ENCODE measurements at regions not wholly inside any gene's neighbourhood (a gene's known extent, or its start where the extent isn't known, plus 50 kb on each side); places are given as distances from the start of the nearest gene placed in this dataset.

DNA sequence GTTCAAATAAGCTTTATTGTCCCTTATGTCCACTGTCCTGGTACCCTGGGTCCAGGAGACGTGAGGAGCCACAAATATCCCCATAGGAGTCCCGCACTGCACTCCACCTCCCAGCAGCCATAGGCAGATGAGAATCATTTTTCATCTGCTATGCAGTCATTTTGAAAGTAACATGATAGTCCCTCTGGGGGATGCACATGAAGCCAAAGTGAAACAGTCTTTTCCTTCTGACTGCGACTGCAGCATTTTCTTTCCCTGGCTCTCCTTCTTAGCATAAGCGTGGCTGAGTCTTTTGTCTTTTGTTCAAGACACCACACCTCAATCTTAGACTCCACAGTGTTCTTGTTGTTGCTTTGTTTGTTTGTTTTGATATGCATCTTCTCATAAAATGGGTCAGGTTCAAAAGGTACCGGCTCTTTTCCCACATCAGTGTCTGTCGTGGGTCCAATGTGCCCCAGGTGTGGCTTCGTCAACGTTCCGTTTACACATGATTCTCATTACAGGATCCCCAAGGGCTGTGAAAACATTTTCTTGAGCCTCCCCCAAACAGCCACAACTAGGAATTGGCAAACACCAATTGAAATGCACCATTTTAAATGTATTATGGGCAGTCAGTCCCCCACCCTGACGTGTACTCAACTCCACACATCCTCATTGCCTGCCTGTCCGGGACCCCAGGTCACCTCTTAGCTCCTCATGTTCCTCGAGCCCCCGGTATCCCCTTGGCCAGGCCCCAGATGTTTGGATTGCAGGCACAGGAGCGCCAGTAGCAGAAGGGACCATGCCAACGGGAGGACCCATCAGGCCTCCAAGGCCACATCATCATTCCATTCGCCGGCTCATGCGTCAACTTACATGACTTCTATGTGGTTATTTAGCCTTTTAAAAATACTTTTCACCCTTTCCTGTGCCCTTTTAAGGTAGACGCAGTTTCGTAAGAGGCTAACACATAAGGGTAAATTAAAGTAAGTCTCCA, 237.8 kb upstream of the DAPK1 start:
- no peak for DNase-seq

GRCh38 chr9:87263291-87263690, 234.4 kb upstream of the DAPK1 start:
- DNase-seq = no peak

- DNase-seq = no peak
These were observed 231.0 kb upstream of the DAPK1 start for GRCh38 chr9:87266697-87267096.

GRCh38 chr9:87267251-87268070, 230.2 kb upstream of the DAPK1 start:
- no peak for DNase-seq

- no peak for DNase-seq
These were observed 228.1 kb upstream of the DAPK1 start for GRCh38 chr9:87269296-87270176.

GRCh38 chr9:87270221-87270847, 227.3 kb upstream of the DAPK1 start:
- no peak for DNase-seq

GRCh38 chr9:87270848-87271234, 226.8 kb upstream of the DAPK1 start:
- DNase-seq = no peak

GRCh38 chr9:87271696-87272477, 225.8 kb upstream of the DAPK1 start:
- no peak for DNase-seq

DNA sequence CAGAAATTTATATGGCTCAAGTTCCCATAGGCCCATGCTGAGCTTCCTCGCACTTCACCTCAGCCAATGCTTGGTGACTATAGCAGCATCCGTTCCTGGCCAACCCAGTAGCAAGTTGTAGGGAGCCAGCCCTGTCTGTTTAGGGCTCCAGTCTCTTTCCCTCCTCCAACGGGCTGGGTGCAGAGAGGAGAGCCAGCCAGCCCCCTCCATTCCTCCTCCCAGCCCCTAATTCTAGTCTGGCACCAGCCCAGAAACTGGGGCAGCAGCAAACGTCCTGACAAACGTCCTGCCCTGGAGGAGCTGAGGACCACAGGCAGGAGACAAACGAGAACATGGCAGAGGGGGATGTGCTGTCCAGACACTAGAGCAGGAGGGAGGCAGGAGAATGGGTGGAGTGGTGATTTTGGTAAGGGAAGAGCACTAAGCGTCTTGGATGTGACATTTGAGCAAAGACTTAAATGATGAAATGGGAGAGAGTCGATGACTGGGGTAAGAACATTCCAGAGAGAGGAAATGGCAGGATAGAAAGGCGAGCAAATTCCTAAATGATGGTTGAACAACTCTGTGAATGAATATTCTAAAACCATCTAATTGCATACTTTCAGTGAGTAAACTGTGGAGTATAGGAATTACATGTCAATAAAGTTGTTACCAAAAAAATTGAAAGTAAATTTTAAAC, 222.5 kb upstream of the DAPK1 start:
- DNase-seq = no peak

DNA sequence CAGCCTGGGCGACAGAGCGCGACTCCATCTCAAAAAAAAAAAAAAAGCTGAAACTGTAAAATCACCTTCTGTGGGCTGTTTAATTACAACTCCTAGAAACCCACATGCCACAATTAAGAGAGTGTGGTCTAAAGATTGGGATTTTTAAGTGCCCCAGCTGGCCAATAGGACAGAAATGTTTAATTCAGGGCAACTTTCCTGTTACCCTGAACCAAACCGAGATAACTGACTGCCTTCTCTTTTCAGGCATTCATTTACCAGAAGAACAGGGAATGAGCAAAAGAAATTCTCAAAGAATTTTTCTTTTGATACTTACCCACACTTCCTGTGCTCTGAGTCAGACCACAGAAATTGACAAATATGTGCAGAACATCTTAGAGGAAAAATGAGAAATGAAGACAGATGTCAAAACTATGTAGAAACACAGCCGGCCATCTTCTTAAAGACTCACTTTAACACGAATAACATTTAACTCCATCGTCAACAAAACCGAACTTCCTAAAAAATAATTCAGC, 221.3 kb upstream of the DAPK1 start:
- no peak for DNase-seq

DNA sequence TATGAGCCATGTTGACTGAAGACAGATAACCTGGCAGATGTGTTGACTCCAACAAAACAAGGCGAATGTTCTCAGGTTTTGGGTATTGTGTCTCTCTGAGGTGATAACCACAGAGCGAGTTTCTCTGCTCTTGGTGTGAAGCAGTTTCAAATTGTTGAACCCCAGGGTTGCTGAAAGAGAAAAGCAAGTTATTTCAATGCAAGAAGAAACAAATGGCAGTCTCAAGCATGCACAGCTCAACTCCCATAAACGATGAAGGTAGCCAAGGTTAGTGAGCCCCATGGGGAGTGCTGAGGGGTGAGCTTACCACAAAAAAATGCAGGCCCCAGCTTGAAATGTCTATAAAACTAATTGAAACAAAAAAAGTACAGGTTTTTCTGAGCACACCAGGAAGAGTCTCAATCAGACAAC, 220.8 kb upstream of the DAPK1 start:
- DNase-seq = no peak

DNA sequence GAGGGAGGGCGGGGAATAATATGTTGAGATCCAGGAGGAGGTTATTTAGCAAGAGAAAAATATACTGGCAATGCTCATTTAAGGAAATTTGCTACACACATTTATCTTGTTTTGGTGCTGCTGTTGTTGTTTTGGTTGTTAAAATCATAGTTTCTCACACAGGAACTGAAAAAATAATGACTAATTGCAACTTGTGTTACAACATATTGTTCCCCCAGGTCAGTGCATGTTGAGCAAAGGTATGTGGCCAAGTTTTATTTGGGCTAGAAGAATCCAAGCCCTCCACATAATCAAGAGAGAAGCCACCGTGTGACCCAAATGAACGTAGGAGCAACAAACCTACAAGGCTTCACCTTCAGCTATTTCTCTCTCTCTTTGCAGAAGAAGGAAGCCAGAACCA, 220.3 kb upstream of the DAPK1 start:
- no peak for DNase-seq

- no peak for DNase-seq
These were observed 218.5 kb upstream of the DAPK1 start for GRCh38 chr9:87278971-87279733.

GRCh38 chr9:87280421-87280820, 217.2 kb upstream of the DAPK1 start:
- DNase-seq = no peak

DNA sequence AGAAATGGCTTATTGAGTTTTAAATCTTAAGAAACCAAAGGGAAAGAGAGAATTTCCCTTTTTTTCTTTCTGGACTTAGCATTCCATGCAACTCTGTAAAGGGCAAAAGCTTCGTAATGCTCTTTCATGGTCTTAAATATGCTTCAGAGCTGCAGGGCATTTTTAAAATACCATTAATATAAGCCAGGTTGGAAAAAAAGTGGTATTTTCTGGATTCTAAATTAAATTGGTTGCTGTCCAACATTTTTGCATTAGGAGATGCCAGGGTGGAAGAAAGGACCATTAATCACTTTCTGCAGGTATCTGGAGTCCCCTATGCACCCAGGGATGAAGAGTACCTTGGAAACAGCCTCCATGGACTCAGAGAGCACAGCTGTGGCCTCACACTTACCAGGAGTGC, 215.1 kb upstream of the DAPK1 start:
- no peak for DNase-seq

DNA sequence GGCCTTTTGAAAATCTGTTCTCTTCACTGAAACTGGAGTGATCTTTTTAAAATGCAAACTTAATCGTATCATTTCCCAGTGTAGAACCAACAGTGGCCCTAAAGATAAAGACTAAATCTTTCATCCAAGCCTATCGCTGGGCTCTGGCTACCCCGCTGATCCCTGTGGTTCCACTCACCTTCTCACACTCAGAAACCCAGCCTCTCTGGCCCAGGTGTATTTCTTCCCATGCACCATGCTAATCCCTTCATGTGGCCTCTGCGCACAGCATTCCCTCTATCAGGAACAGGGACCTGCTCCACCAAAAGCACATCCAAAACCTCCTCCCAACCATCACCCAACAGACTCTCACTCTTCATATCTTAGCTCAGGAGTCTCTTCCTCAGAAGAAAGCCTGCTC, 214.1 kb upstream of the DAPK1 start:
- no peak for DNase-seq

DNA sequence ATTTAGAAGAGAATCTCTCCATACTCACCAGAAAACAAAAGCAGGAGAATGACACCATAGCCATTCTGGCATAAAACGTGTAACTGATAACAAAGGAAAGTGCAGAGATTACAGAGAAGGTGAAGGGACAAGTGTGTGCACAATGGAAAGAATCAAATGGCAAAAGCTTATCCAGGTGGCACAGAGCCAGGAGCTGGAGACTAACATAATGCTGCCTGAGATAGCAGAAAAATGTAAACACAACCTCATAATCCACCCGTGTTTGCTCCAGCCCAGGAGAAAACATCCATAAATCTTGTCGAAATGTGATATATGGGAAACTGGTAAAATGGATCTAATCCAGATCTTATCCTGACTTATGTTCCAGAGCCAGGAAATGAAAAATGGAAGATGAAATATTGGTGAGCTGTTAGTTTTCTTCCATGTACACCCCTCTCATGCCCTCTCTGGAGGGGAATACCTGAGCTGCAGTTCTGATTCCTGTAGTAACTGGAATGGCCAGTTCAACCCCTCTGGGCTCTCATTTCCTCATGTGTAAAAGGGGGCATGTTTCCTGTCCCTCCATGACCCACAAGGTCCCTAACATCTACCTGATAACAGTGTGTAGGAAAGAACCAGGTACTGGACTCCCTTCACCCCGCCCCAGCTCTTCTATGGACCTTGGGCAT, 212.3 kb upstream of the DAPK1 start:
- DNase-seq = peak; percentile 51

GRCh38 chr9:87286506-87286905, 211.2 kb upstream of the DAPK1 start:
- no peak for DNase-seq

Data from NCI-H2029 (cell line).